IPS DF 6.9 (cell line): ENCODE measurements at regions not wholly inside any gene's neighbourhood (a gene's known extent, or its start where the extent isn't known, plus 50 kb on each side); places are given as distances from the start of the nearest gene placed in this dataset.

Experiments
- DNase-seq: peaks from one replicate; pipeline ENCODE4 v3.0.0-alpha.2; 2013; ENCODE audit warnings: low read depth, low spot score
- H3K27ac ChIP-seq: one replicate; pipeline ENCODE4 v1.5.1; 2013; ENCODE audit warnings: low read length, control low read depth
- H3K27me3 ChIP-seq: 2 replicates; pipeline ENCODE4 v1.6.1; 2013; ENCODE audit warnings: mild to moderate bottlenecking, low read length; ENCODE audit not compliant: control insufficient read depth, insufficient read depth
- H3K36me3 ChIP-seq: 2 replicates; pipeline ENCODE4 v1.6.1; 2013; ENCODE audit warnings: low read length; ENCODE audit not compliant: control insufficient read depth, insufficient read depth
- H3K4me1 ChIP-seq: 2 replicates; pipeline ENCODE4 v1.6.1; 2013; ENCODE audit warnings: low read length; ENCODE audit not compliant: control insufficient read depth, insufficient read depth
- H3K4me3 ChIP-seq: 2 replicates; pipeline ENCODE4 v1.5.1; 2013; ENCODE audit warnings: mild to moderate bottlenecking, low read length
- H3K9me3 ChIP-seq: 2 replicates; pipeline ENCODE4 v1.6.1; 2013; ENCODE audit warnings: low read length, inconsistent platforms; ENCODE audit not compliant: control insufficient read depth, insufficient read depth
- WGBS: extraction: QIAGEN DNeasy Blood & Tissue Kit; methylation state at CpG from one replicate; pipeline ENCODE4 v1.1.7; 2013; ENCODE audit warnings: mixed read lengths, missing lambda C conversion rate; ENCODE audit not compliant: insufficient read length, insufficient coverage; 5-methylcytosine and 5-hydroxymethylcytosine counted together

GRCh38 chr2:128474962-128475361 is 156.3 kb upstream of the HS6ST1 start:
- Histone ChIP-seq H3K36me3 (no peaks in the 10 kb centered on the region), H3K27ac (no peak overlapping the region), H3K4me1 (peaks cover 2% of the 10 kb centered on the region; the same call in 1 of the 2 replicates), H3K27me3 (no peaks in the 10 kb centered on the region), H3K9me3 (no peaks in the 10 kb centered on the region), H3K4me3 (no peak overlapping the region)
- WGBS, result no CpG with 5 or more reads among the region's 5 CpGs
- no peak for DNase-seq

- peaks cover 2% of the 10 kb centered on the region; the same call in 1 of the 2 replicates for H3K4me1 ChIP-seq
- WGBS, result no CpG with 5 or more reads among the region's 17 CpGs
These were observed 157.0 kb upstream of the HS6ST1 start for GRCh38 chr2:128475427-128476211.

GRCh38 chr2:128477026-128477820 is 158.6 kb upstream of the HS6ST1 start:
- H3K4me1 ChIP-seq, result peaks cover 2% of the 10 kb centered on the region; the same call in 1 of the 2 replicates
- H3K27ac ChIP-seq, result no peak overlapping the region
- H3K27me3 ChIP-seq, result no peaks in the 10 kb centered on the region
- H3K36me3 ChIP-seq, result no peaks in the 10 kb centered on the region
- no peaks in the 10 kb centered on the region for H3K9me3 ChIP-seq
- H3K4me3 ChIP-seq, result no peak overlapping the region; the same call in 1 of the 2 replicates
- WGBS, result no CpG with 5 or more reads among the region's 12 CpGs
- DNase-seq, result no peak

More at GRCh38 chr2:128475427-128476211, 157.0 kb upstream of the HS6ST1 start:
- Histone ChIP-seq H3K9me3 (no peaks in the 10 kb centered on the region), H3K27me3 (no peaks in the 10 kb centered on the region), H3K4me3 (no peak overlapping the region), H3K36me3 (no peaks in the 10 kb centered on the region), H3K27ac (no peak overlapping the region)
- DNase-seq, result no peak

- Histone ChIP-seq H3K27ac (no peak overlapping the region), H3K4me1 (peaks cover 2% of the 10 kb centered on the region; the same call in 1 of the 2 replicates), H3K4me3 (no peak overlapping the region), H3K36me3 (no peaks in the 10 kb centered on the region), H3K9me3 (no peaks in the 10 kb centered on the region), H3K27me3 (no peaks in the 10 kb centered on the region)
- no CpG with 5 or more reads among the region's 2 CpGs for WGBS
- no peak for DNase-seq
These were observed 159.2 kb upstream of the HS6ST1 start for GRCh38 chr2:128477891-128478290.

GRCh38 chr2:128485761-128486639 is 167.3 kb upstream of the HS6ST1 start:
- no peak for DNase-seq
- Histone ChIP-seq H3K4me3 (no peak overlapping the region), H3K4me1 (peaks cover 7% of the 10 kb centered on the region; the same call in 1 of the 2 replicates), H3K27me3 (no peaks in the 10 kb centered on the region), H3K27ac (no peak overlapping the region), H3K36me3 (no peaks in the 10 kb centered on the region), H3K9me3 (no peaks in the 10 kb centered on the region)
- no CpG with 5 or more reads among the region's 34 CpGs for WGBS

GRCh38 chr2:128486640-128487375 is 168.1 kb upstream of the HS6ST1 start:
- H3K9me3 ChIP-seq, result no peaks in the 10 kb centered on the region
- H3K27me3 ChIP-seq, result no peaks in the 10 kb centered on the region
- no peak overlapping the region for H3K27ac ChIP-seq
- WGBS, result no CpG with 5 or more reads among the region's 15 CpGs
- peaks cover 10% of the 10 kb centered on the region; the same call in 1 of the 2 replicates for H3K4me1 ChIP-seq
- no peaks in the 10 kb centered on the region for H3K36me3 ChIP-seq
- no peak for DNase-seq
- no peak overlapping the region for H3K4me3 ChIP-seq

- DNase-seq, result no peak
- WGBS, result no CpG with 5 or more reads among the region's 3 CpGs
- Histone ChIP-seq H3K4me1 (peaks cover 12% of the 10 kb centered on the region; the same call in 1 of the 2 replicates), H3K27ac (no peak overlapping the region), H3K36me3 (no peaks in the 10 kb centered on the region), H3K9me3 (no peaks in the 10 kb centered on the region), H3K4me3 (no peak overlapping the region), H3K27me3 (no peaks in the 10 kb centered on the region)
These were observed 169.2 kb upstream of the HS6ST1 start for GRCh38 chr2:128487650-128488387.

- no peaks in the 10 kb centered on the region for H3K9me3 ChIP-seq
- no peak for DNase-seq
- H3K4me1 ChIP-seq, result peaks cover 15% of the 10 kb centered on the region; the same call in 1 of the 2 replicates
- no peaks in the 10 kb centered on the region for H3K36me3 ChIP-seq
- H3K27ac ChIP-seq, result no peak overlapping the region
- no peaks in the 10 kb centered on the region for H3K27me3 ChIP-seq
- WGBS, result no CpG with 5 or more reads among the region's 2 CpGs
- H3K4me3 ChIP-seq, result no peak overlapping the region
These were observed 169.8 kb upstream of the HS6ST1 start for GRCh38 chr2:128488434-128488833.

GRCh38 chr2:128489526-128490273 is 171.0 kb upstream of the HS6ST1 start:
- WGBS, result no CpG with 5 or more reads among the region's 9 CpGs
- H3K4me1 ChIP-seq, result peaks cover 18% of the 10 kb centered on the region; the same call in 1 of the 2 replicates
- no peaks in the 10 kb centered on the region for H3K36me3 ChIP-seq
- no peaks in the 10 kb centered on the region for H3K27me3 ChIP-seq
- H3K9me3 ChIP-seq, result no peaks in the 10 kb centered on the region
- no peak for DNase-seq
- no peak overlapping the region for H3K4me3 ChIP-seq
- no peak overlapping the region for H3K27ac ChIP-seq
